ENCODE measurements at regions not wholly inside any gene's neighbourhood (a gene's known extent, or its start where the extent isn't known, plus 50 kb on each side); places are given as distances from the start of the nearest gene placed in this dataset.

- no peaks in the 10 kb centered on the region for H3K9me3 ChIP-seq
- no peak overlapping the region for H3K4me3 ChIP-seq
- H3K27me3 ChIP-seq, result no peaks in the 10 kb centered on the region
- no peak overlapping the region for H3K27ac ChIP-seq
- TF ChIP-seq EP300 (IDR thresholded peaks at IDR 0.05), result no peak
- H3K4me1 ChIP-seq, result no peaks in the 10 kb centered on the region
- ATAC-seq (ENCODE audit: low FRiP score in 2 of 2) (no peak), DNase-seq (no peak)
- H3K36me3 ChIP-seq, result no peaks in the 10 kb centered on the region
- 54 to 63% methylated on average over 2 of the region's 2 CpGs for WGBS, 2 donors
Measured at GRCh38 chr5:13034061-13034460, 910.4 kb downstream of the DNAH5 start.

- 36 to 61% methylated on average over 1 of the region's 1 CpG for WGBS, 2 donors
- no peak for TF ChIP-seq POLR2A (IDR thresholded peaks at IDR 0.05)
- TF ChIP-seq EP300 (IDR thresholded peaks at IDR 0.05), result no peak
- TF ChIP-seq POLR2AphosphoS5 (IDR thresholded peaks at IDR 0.05), result no peak
- no peak for TF ChIP-seq CTCF (IDR thresholded peaks at IDR 0.05)
Measured at GRCh38 chr5:13029211-13029610, 915.3 kb downstream of the DNAH5 start.

DNA sequence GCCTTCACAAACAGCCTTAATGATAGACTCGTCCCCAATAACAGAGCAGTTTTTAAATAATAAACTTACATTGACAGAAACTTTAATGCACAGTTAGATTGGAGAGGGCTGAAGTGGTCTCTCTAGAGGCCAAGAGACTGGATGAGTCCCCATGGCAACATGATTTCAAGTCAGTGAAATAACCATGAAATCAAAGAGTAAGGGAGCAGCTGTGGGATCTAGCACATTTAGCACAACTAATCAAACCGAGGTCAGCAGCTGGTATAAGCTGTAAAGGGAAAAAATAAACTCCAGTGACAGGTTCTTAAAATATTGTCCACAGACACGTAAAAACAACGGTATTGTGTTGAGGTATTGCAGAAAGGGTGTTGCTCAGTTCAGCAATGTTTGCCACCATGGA is 916.6 kb downstream of the DNAH5 start:
- no peaks in the 10 kb centered on the region for H3K36me3 ChIP-seq
- 60 to 71% methylated on average over 4 of the region's 4 CpGs for WGBS, 2 donors
- no peak overlapping the region for H3K27ac ChIP-seq
- no peaks in the 10 kb centered on the region for H3K27me3 ChIP-seq
- ATAC-seq (ENCODE audit: low FRiP score in 2 of 2) (no peak), DNase-seq (no peak)
- TF ChIP-seq EP300 (IDR thresholded peaks at IDR 0.05) (no peak), POLR2A (IDR thresholded peaks at IDR 0.05) (no peak), CTCF (IDR thresholded peaks at IDR 0.05) (no peak)
- no peak overlapping the region for H3K4me3 ChIP-seq
- peaks cover 0 to 3% (median 0%) of the 10 kb centered on the region in 4 donors for H3K9me3 ChIP-seq
- H3K4me1 ChIP-seq, result no peaks in the 10 kb centered on the region

More at GRCh38 chr5:13029211-13029610, 915.3 kb downstream of the DNAH5 start:
- no peak overlapping the region for H3K4me3 ChIP-seq
- no peak for ATAC-seq (ENCODE audit: low FRiP score in 2 of 2)
- no peak for DNase-seq
- peaks cover 0 to 3% (median 0%) of the 10 kb centered on the region in 4 donors for H3K9me3 ChIP-seq
- no peaks in the 10 kb centered on the region for H3K36me3 ChIP-seq
- no peak overlapping the region for H3K27ac ChIP-seq
- H3K4me1 ChIP-seq, result no peaks in the 10 kb centered on the region
- no peaks in the 10 kb centered on the region for H3K27me3 ChIP-seq

DNA sequence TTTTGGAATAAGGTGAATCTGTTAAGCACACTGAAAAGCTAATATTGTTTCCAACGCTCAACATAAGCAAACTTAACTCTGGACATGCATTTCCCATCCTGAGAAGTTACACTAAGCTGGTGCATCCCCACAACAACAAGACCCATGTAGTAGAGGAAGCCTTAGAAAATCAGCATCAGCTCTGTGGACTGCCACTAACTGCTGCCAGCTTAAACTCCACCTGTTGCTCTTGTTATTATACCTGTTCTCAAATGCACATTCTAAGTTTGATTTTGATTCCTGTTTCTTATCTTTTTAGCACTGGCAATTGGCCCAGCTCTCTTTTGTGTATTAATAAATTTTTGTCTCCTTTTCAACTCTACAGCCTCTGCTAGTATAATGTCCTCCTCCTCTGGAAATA is 924.8 kb downstream of the DNAH5 start:
- Histone ChIP-seq H3K27me3 (no peaks in the 10 kb centered on the region), H3K36me3 (no peaks in the 10 kb centered on the region), H3K9me3 (no peaks in the 10 kb centered on the region), H3K27ac (no peak overlapping the region), H3K4me3 (no peak overlapping the region), H3K4me1 (no peaks in the 10 kb centered on the region)
- ATAC-seq (ENCODE audit: low FRiP score in 2 of 2) (no peak), DNase-seq (no peak)
- no peak for TF ChIP-seq POLR2A (IDR thresholded peaks at IDR 0.05)
- TF ChIP-seq EP300 (IDR thresholded peaks at IDR 0.05), result no peak
- 71 to 85% methylated on average over 1 of the region's 1 CpG for WGBS, 2 donors

- Histone ChIP-seq H3K36me3 (no peaks in the 10 kb centered on the region), H3K27ac (no peak overlapping the region), H3K9me3 (no peaks in the 10 kb centered on the region), H3K4me3 (no peak overlapping the region), H3K4me1 (no peaks in the 10 kb centered on the region), H3K27me3 (no peaks in the 10 kb centered on the region)
- TF ChIP-seq CTCF (IDR thresholded peaks at IDR 0.05) (no peak), POLR2A (IDR thresholded peaks at IDR 0.05) (no peak), POLR2AphosphoS5 (IDR thresholded peaks at IDR 0.05) (no peak), EP300 (IDR thresholded peaks at IDR 0.05) (no peak)
- no peak for DNase-seq
- 41% methylated on average over 1 of the region's 1 CpG for WGBS, 2 donors
- no peak for ATAC-seq (ENCODE audit: low FRiP score in 2 of 2)
Measured at GRCh38 chr5:13003457-13003856, 941.0 kb downstream of the DNAH5 start.

DNA sequence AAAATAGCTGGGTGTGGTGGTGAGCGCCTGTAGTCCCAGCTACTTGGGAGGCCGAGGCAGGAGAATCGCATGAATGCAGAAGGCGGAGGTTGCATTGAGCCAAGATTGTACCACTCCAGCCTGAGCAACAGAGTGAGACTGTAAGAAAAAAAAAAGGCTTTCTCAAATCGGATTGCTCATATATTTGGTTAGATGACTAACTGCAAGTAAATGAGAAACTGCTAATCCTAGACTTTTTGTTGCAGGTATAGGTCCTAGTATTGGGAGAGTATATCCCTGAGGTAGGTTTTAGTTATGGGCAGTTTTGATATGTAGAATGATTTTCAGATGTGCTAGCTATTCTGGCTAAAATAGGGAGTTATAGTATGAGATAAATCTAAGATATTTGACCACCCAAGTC is 944.8 kb downstream of the DNAH5 start:
- DNase-seq (no peak), ATAC-seq (ENCODE audit: low FRiP score in 2 of 2) (no peak)
- Histone ChIP-seq H3K36me3 (no peaks in the 10 kb centered on the region), H3K4me3 (no peak overlapping the region), H3K9me3 (no peaks in the 10 kb centered on the region), H3K4me1 (no peaks in the 10 kb centered on the region), H3K27me3 (no peaks in the 10 kb centered on the region), H3K27ac (no peak overlapping the region)
- WGBS, 2 donors, result 89 to 96% methylated on average over 5 of the region's 5 CpGs
- TF ChIP-seq EP300 (IDR thresholded peaks at IDR 0.05) (no peak), POLR2AphosphoS5 (IDR thresholded peaks at IDR 0.05) (no peak), CTCF (IDR thresholded peaks at IDR 0.05) (no peak), POLR2A (IDR thresholded peaks at IDR 0.05) (no peak)

Data from upper lobe of left lung (tissue), 6 donors.